ENCODE measurements at regions not wholly inside any gene's neighbourhood (a gene's known extent, or its start where the extent isn't known, plus 50 kb on each side); places are given as distances from the start of the nearest gene placed in this dataset.

DNA sequence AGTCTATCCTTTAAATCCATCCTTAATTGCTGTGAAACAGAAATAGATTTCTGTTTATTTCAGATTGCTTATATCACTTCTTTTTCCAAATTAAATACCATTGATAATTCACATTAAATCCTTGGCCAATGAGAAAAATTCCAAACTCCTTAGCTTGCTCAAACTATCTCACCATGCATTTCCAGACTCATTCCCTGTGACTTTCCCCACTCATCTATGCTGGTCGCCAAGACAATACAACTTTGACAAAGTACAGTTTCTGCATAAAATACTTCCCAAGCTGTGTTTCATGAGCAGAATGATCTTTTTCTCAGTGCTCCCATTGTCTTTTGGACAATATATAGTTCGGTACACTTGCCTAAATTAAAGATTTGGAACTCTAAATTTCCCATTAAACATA lies 575.6 kb downstream of the CPS1 start:
- Histone ChIP-seq H3K27me3 (peaks cover 0 to 4% (median 0%) of the 10 kb centered on the region in 7 donors), H3K36me3 (no peaks in the 10 kb centered on the region), H3K9me3 (peaks cover 0 to 10% (median 0%) of the 10 kb centered on the region in 11 donors), H3K27ac (no peak overlapping the region), H3K4me3 (no peak overlapping the region), H3K4me1 (no peaks in the 10 kb centered on the region)
- no peak for ATAC-seq
- no peak for DNase-seq
- TF ChIP-seq, protein P1, sequence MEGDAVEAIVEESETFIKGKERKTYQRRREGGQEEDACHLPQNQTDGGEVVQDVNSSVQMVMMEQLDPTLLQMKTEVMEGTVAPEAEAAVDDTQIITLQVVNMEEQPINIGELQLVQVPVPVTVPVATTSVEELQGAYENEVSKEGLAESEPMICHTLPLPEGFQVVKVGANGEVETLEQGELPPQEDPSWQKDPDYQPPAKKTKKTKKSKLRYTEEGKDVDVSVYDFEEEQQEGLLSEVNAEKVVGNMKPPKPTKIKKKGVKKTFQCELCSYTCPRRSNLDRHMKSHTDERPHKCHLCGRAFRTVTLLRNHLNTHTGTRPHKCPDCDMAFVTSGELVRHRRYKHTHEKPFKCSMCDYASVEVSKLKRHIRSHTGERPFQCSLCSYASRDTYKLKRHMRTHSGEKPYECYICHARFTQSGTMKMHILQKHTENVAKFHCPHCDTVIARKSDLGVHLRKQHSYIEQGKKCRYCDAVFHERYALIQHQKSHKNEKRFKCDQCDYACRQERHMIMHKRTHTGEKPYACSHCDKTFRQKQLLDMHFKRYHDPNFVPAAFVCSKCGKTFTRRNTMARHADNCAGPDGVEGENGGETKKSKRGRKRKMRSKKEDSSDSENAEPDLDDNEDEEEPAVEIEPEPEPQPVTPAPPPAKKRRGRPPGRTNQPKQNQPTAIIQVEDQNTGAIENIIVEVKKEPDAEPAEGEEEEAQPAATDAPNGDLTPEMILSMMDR (IDR thresholded peaks at IDR 0.05), result no peak
- intact Hi-C loops (cut with DNase I), result no loop called here
- WGBS, 2 donors, result 76 to 79% methylated on average over 2 of the region's 2 CpGs

- Histone ChIP-seq H3K27ac (no peak overlapping the region), H3K36me3 (no peaks in the 10 kb centered on the region), H3K4me3 (no peak overlapping the region), H3K27me3 (peaks cover 0 to 4% (median 0%) of the 10 kb centered on the region in 7 donors), H3K9me3 (peaks cover 0 to 10% (median 0%) of the 10 kb centered on the region in 11 donors), H3K4me1 (no peaks in the 10 kb centered on the region)
- intact Hi-C loops (cut with DNase I), result no loop called here
- TF ChIP-seq, protein P1 (IDR thresholded peaks at IDR 0.05), result no peak
- no peak for ATAC-seq
- 78% methylated on average over 2 of the region's 2 CpGs for WGBS, 2 donors
- no peak for DNase-seq
These were observed 576.2 kb downstream of the CPS1 start for GRCh38 chr2:211132573-211132972.

DNA sequence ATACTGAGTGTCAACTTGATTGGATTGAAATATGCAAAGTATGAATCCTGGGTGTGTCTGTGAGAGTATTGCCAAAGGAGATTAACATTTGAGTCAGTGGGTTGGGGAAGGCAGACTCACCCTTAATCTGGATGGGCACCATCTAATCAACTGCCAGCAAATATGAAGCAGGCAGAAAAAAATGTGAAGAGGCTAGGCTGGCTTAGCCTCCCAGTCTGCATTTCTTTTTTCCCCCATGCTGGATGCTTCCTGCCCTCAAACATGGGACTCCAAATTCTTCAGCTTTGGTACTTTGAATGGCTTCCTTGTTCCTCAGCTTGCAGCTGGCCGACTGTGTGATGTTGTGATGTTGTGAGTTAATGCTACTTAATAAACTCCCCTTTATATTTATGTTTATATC lies 577.4 kb downstream of the CPS1 start:
- no peaks in the 10 kb centered on the region for H3K4me1 ChIP-seq
- intact Hi-C loops (cut with DNase I), result no loop called here
- peaks cover 0 to under 1% (median 0%) of the 10 kb centered on the region in 7 donors for H3K27me3 ChIP-seq
- ATAC-seq, result no peak
- no peaks in the 10 kb centered on the region for H3K36me3 ChIP-seq
- WGBS, 2 donors, result 66 to 71% methylated on average over 1 of the region's 1 CpG
- TF ChIP-seq, protein P1 (IDR thresholded peaks at IDR 0.05), result no peak
- no peak for DNase-seq
- no peak overlapping the region for H3K27ac ChIP-seq
- no peak overlapping the region for H3K4me3 ChIP-seq
- peaks cover 0 to 10% (median 0%) of the 10 kb centered on the region in 11 donors for H3K9me3 ChIP-seq

DNA sequence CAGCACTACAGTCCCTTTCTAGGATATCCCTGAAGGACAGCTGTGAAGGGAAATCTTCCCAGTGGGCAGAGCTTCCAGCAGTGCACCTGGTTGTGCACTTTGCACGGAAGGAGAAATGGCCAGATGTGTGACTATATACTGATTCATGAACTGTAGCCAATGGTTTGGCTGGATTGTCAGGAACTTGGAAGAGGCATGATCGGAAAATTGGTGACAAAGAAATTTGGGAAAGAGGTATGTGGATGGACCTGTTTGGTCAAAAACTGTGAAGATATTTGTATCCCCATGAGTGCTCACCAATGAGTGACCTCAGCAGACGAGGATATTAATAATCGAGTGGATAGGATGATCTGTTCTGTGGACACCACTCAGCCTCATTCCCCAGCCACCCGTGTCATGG lies 582.2 kb downstream of the CPS1 start:
- DNase-seq, result no peak
- peaks cover 0 to 10% (median 0%) of the 10 kb centered on the region in 11 donors for H3K9me3 ChIP-seq
- no peaks in the 10 kb centered on the region for H3K27me3 ChIP-seq
- ATAC-seq, result no peak
- TF ChIP-seq, protein P1 (IDR thresholded peaks at IDR 0.05), result no peak
- H3K36me3 ChIP-seq, result no peaks in the 10 kb centered on the region
- no peak overlapping the region for H3K4me3 ChIP-seq
- 80 to 83% methylated on average over 5 of the region's 5 CpGs for WGBS, 2 donors
- no peaks in the 10 kb centered on the region for H3K4me1 ChIP-seq
- intact Hi-C loops (cut with DNase I), result no loop called here
- H3K27ac ChIP-seq, result no peak overlapping the region
